ENCODE measurements at regions not wholly inside any gene's neighbourhood (a gene's known extent, or its start where the extent isn't known, plus 50 kb on each side); places are given as distances from the start of the nearest gene placed in this dataset.

- Histone ChIP-seq H3K36me3 (ENCODE audit: control insufficient read depth in 2 of 2, extremely low read depth in 1 of 2, insufficient read depth in 2 of 2, low read length in 2 of 2) (no peaks in the 10 kb centered on the region), H3K27me3 (ENCODE audit: control insufficient read depth, extremely low read depth, insufficient read depth, low read length) (no peaks in the 10 kb centered on the region), H3K4me3 (ENCODE audit: control insufficient read depth in 2 of 3, extremely low read depth in 1 of 3, insufficient read depth in 2 of 3, low read depth in 1 of 3, low read length in 3 of 3) (no peak overlapping the region), H3K27ac (ENCODE audit: control insufficient read depth, insufficient read depth, low read length) (no peak overlapping the region), H3K9me1 (ENCODE audit: control insufficient read depth, extremely low read depth, insufficient read depth, low read length) (no peaks in the 10 kb centered on the region), H3K4me1 (ENCODE audit: control insufficient read depth, extremely low read depth, insufficient read depth, low read length) (no peaks in the 10 kb centered on the region), H3K9me3 (ENCODE audit: control insufficient read depth, low read depth, low read length) (no peaks in the 10 kb centered on the region), H2AFZ (ENCODE audit: control insufficient read depth, low read length) (no peak overlapping the region), H4K20me1 (ENCODE audit: control insufficient read depth, extremely low read depth, insufficient read depth, low read length) (no peaks in the 10 kb centered on the region), H3K9ac (ENCODE audit: control insufficient read depth, extremely low read depth, insufficient read depth, low read length) (no peak overlapping the region), H3K4me2 (ENCODE audit: control insufficient read depth, extremely low read depth, insufficient read depth, low read depth, low read length) (no peak overlapping the region), H3K79me2 (ENCODE audit: control insufficient read depth, insufficient read depth, low read length) (no peaks in the 10 kb centered on the region)
- no peak for FAIRE-seq
- DNase-seq (ENCODE audit: low read depth, low spot score): no peak
- dilution Hi-C loops (cut with MboI; ENCODE audit: extremely low pct_ligation_motif_present, low sequenced_read_pairs): no loop called here
- TF ChIP-seq CTCF (optimal IDR thresholded peaks at IDR 0.05 in 1 of 3, IDR thresholded peaks at IDR 0.05 in 1 of 3, conservative IDR thresholded peaks at IDR 0.05 in 1 of 3; ENCODE audit: extremely low read depth in 1 of 3, insufficient read depth in 2 of 3, low read length in 3 of 3) (no peak), EZH2 (IDR thresholded peaks at IDR 0.05; ENCODE audit: low read length) (no peak)
These were observed 808.9 kb downstream of the SUCLG1 start for GRCh38 chr2:83650161-83650560.

GRCh38 chr2:83640506-83640905, 818.6 kb downstream of the SUCLG1 start:
- no peak for FAIRE-seq

More at GRCh38 chr2:83640506-83640905, 818.6 kb downstream of the SUCLG1 start:
- Histone ChIP-seq H3K79me2 (ENCODE audit: control insufficient read depth, insufficient read depth, low read length) (no peaks in the 10 kb centered on the region), H3K9ac (ENCODE audit: control insufficient read depth, extremely low read depth, insufficient read depth, low read length) (no peak overlapping the region), H4K20me1 (ENCODE audit: control insufficient read depth, extremely low read depth, insufficient read depth, low read length) (no peaks in the 10 kb centered on the region), H3K4me2 (ENCODE audit: control insufficient read depth, extremely low read depth, insufficient read depth, low read depth, low read length) (no peak overlapping the region), H3K27ac (ENCODE audit: control insufficient read depth, insufficient read depth, low read length) (no peak overlapping the region), H3K36me3 (ENCODE audit: control insufficient read depth in 2 of 2, extremely low read depth in 1 of 2, insufficient read depth in 2 of 2, low read length in 2 of 2) (no peaks in the 10 kb centered on the region), H3K4me3 (ENCODE audit: control insufficient read depth in 2 of 3, extremely low read depth in 1 of 3, insufficient read depth in 2 of 3, low read depth in 1 of 3, low read length in 3 of 3) (no peak overlapping the region), H3K9me3 (ENCODE audit: control insufficient read depth, low read depth, low read length) (no peaks in the 10 kb centered on the region), H3K27me3 (ENCODE audit: control insufficient read depth, extremely low read depth, insufficient read depth, low read length) (no peaks in the 10 kb centered on the region), H2AFZ (ENCODE audit: control insufficient read depth, low read length) (no peak overlapping the region), H3K9me1 (ENCODE audit: control insufficient read depth, extremely low read depth, insufficient read depth, low read length) (no peaks in the 10 kb centered on the region), H3K4me1 (ENCODE audit: control insufficient read depth, extremely low read depth, insufficient read depth, low read length) (no peaks in the 10 kb centered on the region)
- no peak for DNase-seq (ENCODE audit: low read depth, low spot score)
- dilution Hi-C loops (cut with MboI; ENCODE audit: extremely low pct_ligation_motif_present, low sequenced_read_pairs): no loop called here
- TF ChIP-seq EZH2 (IDR thresholded peaks at IDR 0.05; ENCODE audit: low read length) (no peak), CTCF (optimal IDR thresholded peaks at IDR 0.05 in 1 of 3, IDR thresholded peaks at IDR 0.05 in 1 of 3, conservative IDR thresholded peaks at IDR 0.05 in 1 of 3; ENCODE audit: extremely low read depth in 1 of 3, insufficient read depth in 2 of 3, low read length in 3 of 3) (no peak)
